AG10803 (cell line): ENCODE measurements at regions not wholly inside any gene's neighbourhood (a gene's known extent, or its start where the extent isn't known, plus 50 kb on each side); places are given as distances from the start of the nearest gene placed in this dataset.

Source experiments
- DNase-seq: peaks from one replicate; pipeline ENCODE4 v3.0.0; 2010; ENCODE audit warnings: low read depth
- H3K4me3 ChIP-seq: 2 replicates; pipeline ENCODE4 v1.5.1; 2011; ENCODE audit warnings: mild to moderate bottlenecking, low read length, control low read depth
- TF ChIP-seq, protein P1 (sequence below): conservative IDR thresholded peaks from 2 replicates; pipeline ENCODE4 v1.5.1; 2011; ENCODE audit warnings: mild to moderate bottlenecking, low read length, control low read depth, inconsistent platforms

- TF ChIP-seq, protein P1, sequence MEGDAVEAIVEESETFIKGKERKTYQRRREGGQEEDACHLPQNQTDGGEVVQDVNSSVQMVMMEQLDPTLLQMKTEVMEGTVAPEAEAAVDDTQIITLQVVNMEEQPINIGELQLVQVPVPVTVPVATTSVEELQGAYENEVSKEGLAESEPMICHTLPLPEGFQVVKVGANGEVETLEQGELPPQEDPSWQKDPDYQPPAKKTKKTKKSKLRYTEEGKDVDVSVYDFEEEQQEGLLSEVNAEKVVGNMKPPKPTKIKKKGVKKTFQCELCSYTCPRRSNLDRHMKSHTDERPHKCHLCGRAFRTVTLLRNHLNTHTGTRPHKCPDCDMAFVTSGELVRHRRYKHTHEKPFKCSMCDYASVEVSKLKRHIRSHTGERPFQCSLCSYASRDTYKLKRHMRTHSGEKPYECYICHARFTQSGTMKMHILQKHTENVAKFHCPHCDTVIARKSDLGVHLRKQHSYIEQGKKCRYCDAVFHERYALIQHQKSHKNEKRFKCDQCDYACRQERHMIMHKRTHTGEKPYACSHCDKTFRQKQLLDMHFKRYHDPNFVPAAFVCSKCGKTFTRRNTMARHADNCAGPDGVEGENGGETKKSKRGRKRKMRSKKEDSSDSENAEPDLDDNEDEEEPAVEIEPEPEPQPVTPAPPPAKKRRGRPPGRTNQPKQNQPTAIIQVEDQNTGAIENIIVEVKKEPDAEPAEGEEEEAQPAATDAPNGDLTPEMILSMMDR, result no peak
- H3K4me3 ChIP-seq, result no peak overlapping the region
- DNase-seq, result no peak
Measured at GRCh38 chr1:68976916-68977610, 480.2 kb upstream of the DEPDC1 start.

DNA sequence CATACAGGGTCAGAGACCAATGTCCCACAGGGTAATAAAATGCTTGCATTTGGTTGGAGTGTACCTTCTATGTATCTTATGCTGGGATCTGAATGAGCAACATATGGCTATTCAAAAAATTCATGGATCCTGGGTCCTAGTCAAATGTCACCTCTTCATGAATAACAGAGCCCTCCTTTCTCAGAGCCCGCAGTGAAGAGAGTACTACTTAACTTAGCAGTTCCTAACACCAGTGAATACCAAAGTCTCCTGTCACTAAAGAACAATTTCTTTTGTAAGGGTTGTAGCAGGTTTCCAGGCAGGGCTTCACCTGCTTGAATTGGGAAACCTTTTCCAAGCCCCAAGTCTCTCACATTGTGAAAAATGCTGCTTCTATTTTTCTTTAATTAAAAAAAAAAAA lies 483.0 kb upstream of the DEPDC1 start:
- TF ChIP-seq, protein P1, result no peak
- no peak for DNase-seq
- H3K4me3 ChIP-seq, result no peak overlapping the region

DNA sequence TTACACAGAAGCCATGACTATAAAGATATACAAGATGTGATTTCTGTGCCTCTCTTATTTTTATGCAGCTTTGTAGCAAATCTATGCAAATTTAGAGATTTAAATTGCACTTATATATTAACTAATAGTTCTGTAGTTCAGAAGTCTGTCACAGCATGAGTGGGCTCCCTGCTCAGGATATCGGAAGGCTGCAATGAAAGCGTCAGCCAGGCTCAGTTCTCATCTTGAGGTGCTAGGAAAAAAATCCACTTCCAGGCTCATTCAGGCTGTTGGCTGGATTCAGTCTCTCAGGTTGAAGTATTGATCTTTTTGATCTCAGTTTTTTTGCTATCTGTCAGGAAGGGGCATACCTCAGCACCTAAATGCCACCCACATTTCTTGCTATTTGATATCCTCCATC lies 487.4 kb upstream of the DEPDC1 start:
- TF ChIP-seq, protein P1, result no peak
- no peak for DNase-seq

DNA sequence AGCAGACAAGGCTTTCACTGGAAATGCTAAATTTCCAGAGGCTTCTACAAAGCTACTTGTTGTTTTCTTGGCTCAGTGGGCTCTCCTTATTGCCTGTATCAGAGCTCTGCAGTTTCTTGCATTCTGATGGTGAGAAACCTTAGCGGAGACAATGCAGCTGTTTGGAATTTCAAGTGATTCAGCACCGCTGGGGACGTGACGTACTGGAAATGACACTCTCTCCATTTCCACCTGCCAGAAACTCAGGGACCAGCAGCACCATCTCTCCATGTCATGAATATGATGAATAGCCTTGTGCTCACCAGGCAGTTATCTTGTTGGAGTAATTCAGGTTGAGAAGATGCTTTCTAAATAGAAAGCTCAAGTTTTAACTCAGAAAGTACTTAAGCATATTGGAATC lies 497.2 kb upstream of the DEPDC1 start:
- DNase-seq, result no peak
- TF ChIP-seq, protein P1, result no peak
- no peak overlapping the region for H3K4me3 ChIP-seq

More for the DNA sequence above, 487.4 kb upstream of the DEPDC1 start:
- no peak overlapping the region for H3K4me3 ChIP-seq

DNA sequence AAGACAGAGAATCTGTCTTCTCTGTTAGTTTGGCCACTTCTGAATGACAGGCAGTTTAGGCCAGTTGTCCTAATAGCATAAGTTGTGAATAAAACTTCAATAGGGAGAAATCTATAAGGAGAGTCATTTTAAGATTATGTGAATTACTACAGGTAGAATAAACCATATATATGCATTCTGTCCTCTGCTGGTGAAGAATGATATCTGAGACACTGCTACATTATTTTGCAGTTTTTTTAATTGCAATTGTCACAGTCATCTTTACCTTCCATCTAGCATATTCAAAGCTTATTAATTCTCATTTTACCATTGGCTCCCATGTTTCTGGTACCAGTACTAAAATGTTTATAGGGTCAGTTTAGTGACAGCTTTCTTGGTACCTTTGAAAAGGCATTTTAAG lies 519.6 kb upstream of the DEPDC1 start:
- TF ChIP-seq, protein P1, result no peak
- no peak overlapping the region for H3K4me3 ChIP-seq
- DNase-seq, result no peak

- TF ChIP-seq, protein P1, result no peak
- no peak for DNase-seq
Measured at GRCh38 chr1:69029649-69030048, 532.8 kb upstream of the DEPDC1 start.

GRCh38 chr1:69038379-69038778 lies 529.3 kb upstream of the LRRC7 start:
- TF ChIP-seq, protein P1, result no peak
- no peak overlapping the region for H3K4me3 ChIP-seq
- DNase-seq, result no peak

More at GRCh38 chr1:69029649-69030048, 532.8 kb upstream of the DEPDC1 start:
- H3K4me3 ChIP-seq, result no peak overlapping the region
